ENCODE measurements at regions not wholly inside any gene's neighbourhood (a gene's known extent, or its start where the extent isn't known, plus 50 kb on each side); places are given as distances from the start of the nearest gene placed in this dataset.

DNA sequence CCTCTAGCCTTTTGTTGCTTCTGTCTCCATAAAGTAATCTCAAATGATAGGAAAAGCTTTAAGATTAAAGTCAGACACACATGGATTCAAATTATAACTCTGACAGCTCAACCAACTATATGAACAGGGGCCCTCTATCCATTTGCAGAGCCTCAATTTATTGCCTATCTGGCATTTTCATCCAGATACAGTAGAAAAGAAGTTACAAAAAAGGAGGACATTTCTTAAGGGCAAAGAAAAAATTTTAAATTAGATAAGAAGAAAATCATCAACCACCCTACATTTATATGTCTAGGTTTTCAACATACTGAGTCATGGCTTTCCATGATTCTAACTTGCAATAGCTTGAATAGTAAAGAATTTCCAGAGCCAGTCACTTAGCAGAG, 567.2 kb downstream of the CAAP1 start:
- DNase-seq (ENCODE audit: low spot score), result no peak
- no peak for FAIRE-seq

DNA sequence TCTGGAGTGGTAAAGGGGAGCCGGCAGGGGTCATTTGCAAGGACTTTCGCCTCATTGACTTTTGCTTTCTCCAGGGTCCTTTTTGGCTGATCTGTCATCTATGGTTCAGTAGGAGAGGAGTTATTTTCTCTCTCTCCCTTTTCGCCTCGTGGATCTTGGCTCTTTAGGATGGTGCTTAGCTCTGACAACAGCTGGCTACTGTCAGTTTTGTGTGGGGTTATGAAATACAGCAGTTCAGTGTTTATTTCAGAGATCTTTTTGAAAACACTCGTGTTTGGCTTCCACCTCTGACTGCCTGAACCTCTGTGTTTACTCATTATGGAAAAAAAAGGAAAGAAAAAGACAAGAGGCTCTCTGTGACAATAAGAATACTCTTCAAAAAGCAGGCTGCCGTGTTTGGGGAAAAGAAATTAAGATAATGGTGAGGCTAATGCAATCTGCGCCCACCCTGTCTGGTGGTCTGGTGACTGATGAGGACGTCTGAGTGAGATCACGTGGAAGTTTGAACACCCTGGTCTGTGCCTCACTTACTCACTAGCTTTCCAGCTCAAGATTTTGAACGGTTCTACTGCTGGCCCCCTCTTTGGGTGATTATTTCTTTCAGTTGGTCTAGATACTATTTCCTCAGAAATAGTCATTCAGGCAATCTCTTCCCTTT, 567.7 kb downstream of the CAAP1 start:
- FAIRE-seq (no peak), DNase-seq (ENCODE audit: low spot score) (no peak)

DNA sequence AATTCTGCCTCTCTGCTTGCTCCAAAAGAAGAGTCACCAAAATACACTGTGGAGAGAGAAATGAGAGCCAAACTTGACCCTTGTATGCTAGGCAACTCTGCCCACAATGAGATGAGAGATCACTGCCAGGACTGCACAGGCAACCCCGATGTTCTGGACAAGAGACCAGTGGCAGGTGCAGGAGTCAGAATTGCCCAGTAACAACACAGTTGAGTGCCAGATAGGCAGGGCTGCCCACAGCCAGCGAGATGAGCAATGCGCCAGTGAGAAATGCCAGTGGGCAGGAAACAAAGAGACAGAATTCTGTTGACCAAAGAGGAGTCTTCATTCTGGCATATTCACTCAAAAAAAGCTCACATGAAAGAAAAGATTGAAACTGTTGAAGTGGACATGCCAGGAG, 570.7 kb downstream of the CAAP1 start:
- DNase-seq (ENCODE audit: low spot score) (no peak), FAIRE-seq (no peak)

DNA sequence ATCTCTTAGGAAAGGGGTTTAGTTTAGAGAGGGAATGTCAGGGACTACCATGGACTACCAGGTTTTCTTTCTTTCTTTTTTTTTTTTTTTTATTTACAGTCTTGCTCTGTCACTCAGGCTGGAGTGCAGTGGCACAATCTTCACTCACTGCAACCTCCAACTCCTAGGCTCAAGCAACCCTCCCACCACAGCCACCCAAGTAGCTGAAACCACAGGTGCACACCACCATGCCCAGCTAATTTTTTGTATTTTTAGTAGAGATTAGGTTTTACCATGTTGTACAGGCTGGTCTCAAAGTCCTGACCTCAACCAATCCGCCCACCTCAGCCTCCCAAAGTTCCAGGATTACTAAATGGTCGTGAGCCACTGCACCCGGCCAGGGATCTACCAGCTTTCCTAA, 572.7 kb downstream of the CAAP1 start:
- no peak for DNase-seq (ENCODE audit: low spot score)
- FAIRE-seq, result no peak

DNA sequence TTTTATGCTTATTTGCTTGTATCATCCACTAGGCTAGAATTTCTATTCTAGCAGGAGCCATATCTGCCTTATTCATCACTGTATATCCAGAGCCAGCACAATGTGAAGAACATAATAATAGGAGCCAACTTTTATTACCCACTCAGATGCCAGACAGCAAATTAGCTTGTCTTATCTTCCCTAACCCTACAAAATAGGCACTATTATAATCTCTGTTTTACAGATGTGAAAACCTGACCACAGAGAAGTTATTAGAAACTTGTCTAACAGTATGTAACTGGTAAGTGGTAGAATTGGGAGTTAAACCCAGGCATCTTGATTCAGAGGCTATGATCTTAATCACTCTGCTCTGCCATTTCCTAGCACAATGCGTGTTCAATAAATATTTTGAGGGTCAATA, 579.5 kb downstream of the CAAP1 start:
- FAIRE-seq, result no peak
- DNase-seq (ENCODE audit: low spot score), result no peak

DNA sequence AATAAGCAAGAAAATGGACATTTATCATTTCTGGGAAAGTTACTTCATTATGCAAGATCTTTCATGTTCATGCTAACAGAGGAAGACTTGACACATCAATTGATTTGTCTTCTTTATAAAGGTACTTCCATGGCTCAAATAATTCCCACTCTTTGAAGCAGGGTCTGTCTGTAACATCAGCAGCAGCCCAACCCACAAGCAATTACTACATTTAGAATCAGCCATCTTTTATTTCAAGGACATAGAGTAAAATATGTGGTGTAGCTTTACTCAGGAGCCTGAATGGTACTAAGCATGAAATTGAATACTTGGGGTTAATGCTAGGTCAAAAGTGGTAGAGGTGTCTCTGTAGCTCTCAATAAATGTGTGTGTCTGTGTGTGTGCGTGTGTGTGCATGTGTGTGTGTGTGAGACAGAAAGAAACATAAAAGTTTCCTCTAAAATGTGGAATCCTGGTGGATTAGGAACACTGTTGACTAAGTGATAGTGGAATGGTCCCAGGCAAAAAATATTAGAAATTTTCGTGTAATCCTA, 581.1 kb downstream of the CAAP1 start:
- no peak for DNase-seq (ENCODE audit: low spot score)
- no peak for FAIRE-seq

DNA sequence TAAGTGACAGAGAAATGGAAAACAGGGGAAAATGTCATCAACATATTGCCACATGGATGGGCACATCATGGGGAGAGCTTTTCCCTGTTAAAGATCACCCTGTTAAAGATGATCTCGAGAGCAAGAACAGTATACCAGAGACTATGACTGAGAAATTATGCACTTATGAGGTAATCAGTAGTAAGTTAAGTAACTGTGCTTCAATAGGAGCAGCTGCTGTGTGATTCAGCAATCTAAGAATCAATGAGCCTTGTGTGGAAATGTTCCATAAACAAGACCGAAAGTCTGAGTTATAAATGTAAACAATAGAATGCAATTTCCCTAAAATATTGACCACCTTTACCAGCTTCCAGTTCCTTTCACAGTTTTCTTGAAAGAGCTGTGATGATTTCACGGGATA, 582.3 kb downstream of the CAAP1 start:
- DNase-seq (ENCODE audit: low spot score), result no peak

DNA sequence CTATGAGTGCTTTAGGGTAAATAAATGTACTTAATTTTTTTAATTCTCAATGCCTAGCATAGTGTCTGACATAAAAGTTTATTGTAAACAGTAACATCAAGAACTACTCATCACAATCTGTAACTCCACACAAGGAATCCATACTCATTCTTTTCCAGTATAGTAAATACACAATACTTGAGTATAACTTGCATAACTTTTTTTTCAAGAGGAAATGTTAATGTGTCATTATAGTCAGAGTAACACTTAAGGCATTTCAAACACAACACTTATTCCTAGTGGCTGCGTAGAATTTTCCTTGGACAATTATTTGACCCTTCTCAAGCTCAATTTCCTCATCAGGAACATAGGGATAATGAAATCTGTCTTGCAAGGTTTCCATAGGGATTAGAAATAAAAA, 584.3 kb downstream of the CAAP1 start:
- no peak for DNase-seq (ENCODE audit: low spot score)
- no peak for FAIRE-seq

More for the DNA sequence above, 582.3 kb downstream of the CAAP1 start:
- no peak for FAIRE-seq

DNA sequence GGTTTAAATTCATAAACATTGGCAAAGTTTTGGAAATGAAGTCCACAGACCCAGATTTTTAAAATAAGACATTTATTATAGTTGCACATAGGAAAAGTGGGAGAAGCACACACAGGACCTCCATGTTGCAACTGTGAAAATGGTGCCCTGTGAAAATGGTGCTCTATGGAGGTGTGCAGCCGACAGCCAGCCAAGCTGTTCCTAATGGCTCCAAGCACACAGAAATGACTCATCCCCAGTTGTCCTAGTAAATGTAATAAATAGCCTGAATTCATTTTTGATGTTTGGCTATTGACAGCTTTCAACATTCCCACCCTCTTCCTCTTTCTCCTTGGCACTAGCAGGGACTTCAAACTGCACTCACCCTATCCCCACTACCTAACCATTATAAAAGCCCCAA, 590.9 kb downstream of the CAAP1 start:
- DNase-seq (ENCODE audit: low spot score), result no peak
- FAIRE-seq, result no peak

DNA sequence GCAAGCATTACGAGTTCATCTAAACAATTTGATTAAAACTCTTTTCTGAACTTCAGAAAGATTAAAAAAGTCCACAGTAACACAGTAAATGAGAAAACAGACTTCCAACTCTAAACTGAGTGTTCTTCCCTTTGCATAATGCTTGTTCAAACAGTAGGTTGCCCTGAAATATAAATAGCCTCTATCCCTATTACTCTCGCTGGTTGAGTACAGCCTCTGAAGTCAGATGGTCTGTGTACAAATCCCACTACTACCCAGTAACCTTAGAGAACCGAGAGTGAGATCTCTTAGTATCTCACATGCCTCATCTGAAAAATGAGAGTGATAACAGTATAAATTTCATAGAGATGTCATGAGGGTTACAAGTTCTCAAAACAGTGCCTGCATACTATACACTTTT, 591.6 kb downstream of the CAAP1 start:
- FAIRE-seq, result no peak
- no peak for DNase-seq (ENCODE audit: low spot score)

DNA sequence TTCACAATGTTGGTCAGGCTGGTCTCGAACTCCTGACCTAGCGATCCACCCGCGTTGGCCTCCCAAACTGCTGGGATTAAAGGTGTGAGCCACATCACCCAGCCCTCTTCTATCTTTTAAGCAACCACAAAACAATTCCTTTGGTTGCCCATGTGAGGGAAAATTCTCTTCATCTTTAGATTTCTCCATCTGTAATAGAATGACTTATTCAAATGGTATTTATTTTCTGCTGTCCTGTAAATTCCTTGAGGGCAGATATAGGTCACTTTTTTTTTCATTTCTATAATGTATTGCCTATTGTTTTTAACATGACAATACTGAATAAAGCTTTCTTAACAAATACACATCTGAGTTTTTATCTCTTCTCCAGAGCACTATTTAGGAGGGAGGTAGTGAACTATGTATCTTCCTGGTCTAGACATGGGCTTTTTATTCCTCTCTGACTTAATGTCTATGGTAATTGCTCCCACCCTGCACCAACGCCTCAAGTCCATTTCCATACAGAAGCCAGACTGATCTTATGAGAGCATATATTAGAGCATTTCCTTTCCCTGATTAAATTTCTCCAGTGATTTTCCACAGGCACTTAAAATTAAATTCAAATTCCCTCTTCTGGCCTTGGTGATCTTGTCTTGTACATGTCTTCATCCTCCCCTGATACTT, 595.6 kb downstream of the CAAP1 start:
- DNase-seq (ENCODE audit: low spot score) (peak; percentile 72), FAIRE-seq (peak; percentile 66)

DNA sequence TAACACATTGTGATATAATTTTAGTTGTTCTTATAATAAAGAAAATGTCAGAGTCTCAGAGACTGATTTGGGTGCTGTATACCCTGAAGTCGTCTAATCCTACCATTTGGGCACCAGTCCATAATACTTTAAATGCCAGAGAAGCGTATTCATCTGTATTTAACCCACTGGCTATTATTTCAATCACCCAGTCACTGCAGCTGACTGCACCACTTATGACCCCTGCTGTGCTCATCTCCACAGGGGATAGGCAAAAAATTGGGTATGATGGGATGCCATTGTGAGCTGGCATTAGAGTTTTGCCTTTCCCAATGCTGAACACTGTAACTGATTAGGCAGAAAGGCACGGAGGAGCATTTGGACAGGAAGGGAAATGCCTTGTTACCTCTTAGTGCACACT, 599.7 kb downstream of the CAAP1 start:
- FAIRE-seq, result peak; percentile 99
- DNase-seq (ENCODE audit: low spot score), result peak; percentile 98

DNA sequence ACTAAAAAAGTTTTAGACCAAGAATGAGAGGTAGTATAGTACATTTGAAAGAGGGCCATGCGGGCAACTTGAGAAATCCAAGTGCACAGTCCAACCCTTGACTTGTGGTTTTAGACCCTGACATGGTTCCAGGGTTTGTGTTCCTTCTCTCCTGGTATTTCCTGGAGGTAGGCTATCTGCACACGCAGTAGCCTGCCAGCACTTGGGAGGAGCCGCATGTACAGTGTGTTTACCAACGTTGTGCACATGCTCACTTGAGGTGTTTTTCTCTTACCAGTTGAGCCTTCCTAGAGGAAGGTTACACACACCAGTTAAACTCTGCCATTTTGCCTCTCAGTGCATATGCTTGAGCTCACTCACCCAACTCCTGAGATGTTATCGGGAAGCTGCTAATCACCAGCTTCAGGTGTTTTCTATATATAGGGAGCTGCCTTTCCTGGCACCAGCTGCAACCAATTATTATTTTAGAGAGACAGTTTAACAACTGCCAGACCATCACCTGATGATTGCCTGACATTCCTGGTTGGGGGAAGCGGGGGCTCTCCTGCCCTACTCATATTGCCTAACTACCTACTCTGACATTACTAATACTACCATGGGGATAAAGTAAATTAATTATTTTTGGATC, 593.4 kb upstream of the TUSC1 start:
- FAIRE-seq, result no peak
- DNase-seq (ENCODE audit: low spot score), result no peak

DNA sequence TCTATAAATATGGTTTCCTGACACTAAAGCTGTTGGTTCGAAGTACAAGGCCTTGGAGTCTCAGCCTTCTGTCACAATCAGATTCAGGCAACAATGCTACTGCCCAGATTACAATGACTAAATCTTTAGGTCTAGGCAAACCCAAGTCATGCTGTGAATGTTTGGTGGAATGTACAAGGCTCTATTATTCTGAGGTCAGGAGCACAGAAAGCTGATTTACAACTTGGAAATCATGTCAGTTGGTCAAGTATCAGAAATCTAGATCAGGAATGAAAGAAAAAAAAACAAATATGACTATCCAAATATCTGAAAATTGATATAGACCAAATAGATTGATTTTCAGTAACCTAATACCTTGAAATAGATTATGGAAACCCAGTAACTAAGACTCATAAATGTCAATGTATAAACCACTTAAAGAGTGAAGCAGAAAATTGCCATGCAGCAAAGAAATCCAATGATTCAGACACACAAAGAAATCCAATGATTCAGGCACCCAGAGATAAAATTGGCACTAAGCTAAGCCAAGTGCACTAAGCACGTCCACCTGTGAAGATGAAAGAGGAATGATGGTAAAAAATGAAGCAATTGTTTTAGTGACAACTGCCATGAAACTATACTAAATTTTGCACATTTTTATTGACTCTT, 588.0 kb upstream of the TUSC1 start:
- FAIRE-seq (peak; percentile 83), DNase-seq (ENCODE audit: low spot score) (peak; percentile 57)

DNA sequence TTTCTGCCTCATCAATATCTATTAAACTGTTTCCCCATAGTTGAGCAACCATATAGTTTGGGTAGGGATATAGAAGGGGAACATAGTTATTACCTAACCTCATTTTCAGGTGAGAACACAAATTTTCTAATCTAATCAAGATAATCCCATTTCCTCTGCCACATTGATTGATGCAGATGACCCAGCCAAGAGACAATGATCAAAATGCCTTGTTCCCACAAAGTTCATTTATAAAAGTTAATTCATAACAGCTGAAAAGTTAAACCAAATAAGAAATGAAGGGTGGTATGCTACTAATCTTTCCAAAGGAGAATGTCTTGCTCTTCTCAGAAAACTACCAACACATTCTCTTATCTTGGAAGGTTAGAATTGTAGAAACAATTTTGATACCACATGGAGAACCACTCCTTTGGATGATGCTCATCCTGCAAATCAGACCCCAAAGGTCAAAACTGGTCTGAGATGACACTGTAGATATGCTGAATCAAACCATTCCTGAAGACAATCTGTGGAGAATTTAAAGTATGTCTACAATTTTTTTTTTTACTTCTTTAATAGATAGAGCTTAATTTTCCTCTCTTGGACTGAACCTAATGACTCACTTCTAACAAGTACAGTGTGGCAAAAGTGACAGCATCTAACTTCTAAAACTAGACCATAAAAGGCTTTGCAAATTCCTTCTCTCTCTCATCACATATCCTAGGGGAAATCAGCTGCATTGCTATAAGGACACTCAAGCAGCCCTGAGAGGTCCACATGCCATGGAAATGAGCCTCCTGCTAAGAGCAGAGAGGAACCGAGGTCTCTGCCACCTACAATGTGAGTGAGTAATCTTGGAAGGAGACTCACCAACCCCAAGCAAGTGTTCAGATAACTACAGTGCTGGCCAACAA, 586.7 kb upstream of the TUSC1 start:
- FAIRE-seq (peak; percentile 97), DNase-seq (ENCODE audit: low spot score) (peak; percentile 99)

DNA sequence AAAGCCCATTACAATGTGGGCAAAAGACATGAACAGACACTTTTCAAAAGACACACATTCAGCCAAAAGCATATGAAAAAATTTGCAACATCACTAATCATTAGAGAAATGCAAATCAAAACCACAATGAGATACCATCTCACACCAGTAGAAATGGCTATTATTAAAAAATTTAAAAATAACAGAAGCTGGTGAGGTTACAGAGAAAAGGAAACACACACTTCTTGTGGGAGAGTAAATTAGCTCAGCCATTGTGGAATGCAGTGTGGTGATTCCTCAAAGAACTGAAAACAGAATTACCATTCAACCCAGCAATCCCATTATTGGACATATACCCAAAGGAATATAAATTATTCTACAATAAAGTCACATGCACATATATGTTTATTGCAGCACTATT, 585.2 kb upstream of the TUSC1 start:
- FAIRE-seq (no peak), DNase-seq (ENCODE audit: low spot score) (no peak)

DNA sequence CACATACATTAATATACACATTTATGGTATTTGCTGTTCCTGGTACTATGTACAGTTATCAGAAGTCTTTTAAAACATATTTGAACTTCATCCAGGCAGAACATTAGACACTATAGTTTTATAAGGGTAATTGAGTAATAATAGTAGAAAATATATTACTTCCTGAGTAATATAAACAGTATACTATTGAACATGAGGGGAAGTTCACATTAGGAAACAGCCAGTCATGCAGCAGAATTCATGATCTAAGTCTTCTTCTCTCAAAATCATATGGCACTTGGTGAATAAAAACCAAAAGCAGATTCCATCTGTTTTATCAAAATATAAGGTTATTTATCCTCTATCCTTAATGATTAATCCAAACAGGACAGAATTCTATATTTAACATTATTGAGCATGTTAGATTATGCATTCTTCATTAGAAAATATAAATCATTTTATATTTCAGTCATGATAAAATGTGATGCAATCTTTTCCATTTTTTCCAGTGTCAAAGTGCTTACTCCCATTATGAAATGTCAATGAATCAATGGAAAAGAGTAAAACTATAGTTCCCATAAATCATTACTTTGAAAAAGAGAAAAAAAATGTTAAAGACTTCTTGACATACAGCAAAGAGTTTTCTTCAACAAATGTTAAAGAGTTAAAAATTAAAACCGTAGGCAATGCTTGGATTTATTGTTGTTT, 584.3 kb upstream of the TUSC1 start:
- no peak for FAIRE-seq

DNA sequence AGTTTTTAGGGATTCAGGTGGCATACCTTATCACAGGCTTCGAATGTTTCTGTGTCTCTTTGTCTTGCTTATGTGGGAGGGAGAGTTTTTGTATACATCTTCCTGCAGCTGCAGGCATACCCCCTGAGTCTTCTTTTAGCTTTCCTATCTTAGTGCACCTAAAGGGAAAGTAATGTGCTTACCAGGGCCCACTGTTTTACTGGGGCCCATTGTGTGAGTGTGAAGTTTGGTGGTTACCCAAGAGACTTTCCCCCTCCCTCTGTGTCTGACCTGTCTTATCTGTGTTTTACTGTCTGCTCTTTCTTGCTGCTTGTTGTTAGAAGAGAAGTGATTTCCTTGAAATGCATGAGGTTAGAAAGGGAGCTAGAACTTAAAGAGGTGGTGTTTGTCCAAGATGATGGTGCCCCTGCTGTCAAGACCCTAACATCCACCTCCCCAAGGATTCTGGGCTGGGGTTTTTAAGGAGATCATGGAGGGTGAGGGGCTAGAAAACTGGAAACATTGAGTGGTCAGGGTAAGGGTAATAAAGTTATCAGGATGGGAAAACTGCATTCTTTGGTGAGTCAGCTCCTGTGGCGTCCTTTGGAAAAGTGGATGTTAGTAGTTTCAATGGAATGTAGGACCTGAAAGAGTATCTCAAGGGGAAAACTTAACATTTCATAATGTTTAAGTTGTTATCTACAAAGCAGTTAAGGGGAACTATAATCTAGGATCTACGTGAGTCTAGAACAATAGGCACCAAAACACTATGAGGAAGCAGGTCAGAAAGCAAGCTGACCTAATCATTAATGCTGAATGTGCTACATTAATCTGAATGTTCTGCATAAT, 583.5 kb upstream of the TUSC1 start:
- peak; percentile 95 for DNase-seq (ENCODE audit: low spot score)
- FAIRE-seq, result peak; percentile 99

More for the DNA sequence above, 584.3 kb upstream of the TUSC1 start:
- DNase-seq (ENCODE audit: low spot score), result peak; percentile 20

DNA sequence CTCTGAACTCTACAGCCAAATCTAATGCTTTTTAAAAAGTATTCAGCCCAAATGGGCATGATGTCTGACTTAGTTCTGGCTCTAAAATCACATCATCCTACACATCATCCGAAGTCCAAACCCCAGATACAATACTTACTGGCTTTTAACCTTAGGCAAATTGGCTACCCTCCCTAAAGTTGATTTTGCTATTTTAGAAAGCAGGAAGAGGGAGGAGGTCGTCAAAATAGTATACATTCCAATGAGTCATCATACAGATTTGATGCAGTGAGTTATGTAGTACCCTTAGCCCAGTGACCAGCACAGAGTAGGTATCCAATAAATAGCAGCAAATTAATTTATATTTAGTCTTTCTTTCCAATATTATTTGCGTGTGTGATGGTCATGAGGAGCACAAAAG, 582.0 kb upstream of the TUSC1 start:
- peak; percentile 83 for FAIRE-seq

DNA sequence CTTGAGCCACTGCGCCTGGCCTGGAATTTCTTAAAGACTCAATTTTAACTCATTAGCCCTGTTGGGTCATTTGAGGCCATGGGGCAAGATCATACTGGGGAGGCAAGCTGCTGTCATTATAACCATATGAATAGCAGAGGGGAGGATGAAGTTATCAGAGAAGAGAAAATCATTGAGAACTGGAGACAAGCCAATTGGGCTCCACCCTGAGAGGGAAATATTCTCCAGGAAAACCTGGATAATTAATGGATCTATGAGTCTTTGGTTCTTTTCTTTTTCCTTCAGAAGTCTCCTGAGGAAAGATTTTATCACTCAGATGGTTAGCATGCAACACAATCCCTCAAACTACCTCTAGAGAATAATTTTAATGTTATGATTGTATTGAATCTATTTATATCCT, 569.6 kb upstream of the TUSC1 start:
- no peak for FAIRE-seq
- DNase-seq (ENCODE audit: low spot score), result no peak

More for the DNA sequence above, 582.0 kb upstream of the TUSC1 start:
- DNase-seq (ENCODE audit: low spot score), result peak; percentile 65

Data from RCC 7860 (cell line).